GM18499 (cell line): ENCODE measurements at regions not wholly inside any gene's neighbourhood (a gene's known extent, or its start where the extent isn't known, plus 50 kb on each side); places are given as distances from the start of the nearest gene placed in this dataset.

Experiments used
- ATAC-seq: cut with Tn5 transposase; IDR thresholded peaks from one replicate; pipeline ENCODE4 v1.9.1; 2021; ENCODE audit warnings: moderate number of reproducible peaks; ENCODE audit not compliant: insufficient read depth, unreplicated experiment

DNA sequence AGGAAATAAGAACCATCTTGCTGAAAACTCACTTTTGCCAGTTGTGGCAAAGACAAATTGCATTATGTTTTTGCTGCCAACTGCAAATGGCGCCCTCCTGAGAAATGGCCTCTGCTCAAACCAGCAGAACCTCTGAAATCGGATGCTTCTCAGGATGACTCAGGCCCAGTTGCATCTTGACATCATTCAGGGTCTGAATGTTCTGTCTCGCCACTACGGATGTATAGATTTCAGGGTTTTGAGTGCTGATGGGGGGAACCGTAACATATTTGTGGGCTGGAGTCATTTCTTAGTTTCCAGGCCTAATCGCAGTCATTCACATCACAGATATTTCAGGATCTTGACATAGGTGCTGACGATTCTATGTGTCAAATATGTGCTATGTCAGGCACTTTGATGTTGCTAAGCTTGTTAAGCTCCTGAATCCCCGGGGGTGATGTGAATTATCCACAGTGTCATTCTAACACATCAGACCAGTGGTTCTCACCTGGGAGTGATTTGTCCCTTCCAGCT lies 207.1 kb downstream of the NFATC2 start:
- ATAC-seq, result no peak

DNA sequence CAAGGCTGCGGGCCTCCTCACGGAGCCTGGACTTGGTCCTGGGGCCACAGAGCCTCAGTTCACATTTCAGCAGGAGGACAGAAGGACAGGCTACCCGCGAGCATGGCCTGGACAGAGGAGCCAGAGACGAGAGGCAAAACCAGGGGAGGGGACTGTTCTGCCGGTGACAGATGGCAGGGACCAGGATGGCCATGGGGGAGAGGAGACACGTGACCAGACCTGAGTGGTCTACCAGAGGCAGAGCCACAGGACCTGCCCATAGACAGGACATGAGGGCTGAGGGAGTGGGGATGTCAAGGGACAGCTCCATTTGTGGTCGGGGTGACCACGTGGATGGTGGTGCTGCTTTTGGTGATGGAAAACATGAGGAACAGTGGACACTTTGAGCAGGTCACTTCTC lies 207.9 kb downstream of the NFATC2 start:
- ATAC-seq, result no peak

DNA sequence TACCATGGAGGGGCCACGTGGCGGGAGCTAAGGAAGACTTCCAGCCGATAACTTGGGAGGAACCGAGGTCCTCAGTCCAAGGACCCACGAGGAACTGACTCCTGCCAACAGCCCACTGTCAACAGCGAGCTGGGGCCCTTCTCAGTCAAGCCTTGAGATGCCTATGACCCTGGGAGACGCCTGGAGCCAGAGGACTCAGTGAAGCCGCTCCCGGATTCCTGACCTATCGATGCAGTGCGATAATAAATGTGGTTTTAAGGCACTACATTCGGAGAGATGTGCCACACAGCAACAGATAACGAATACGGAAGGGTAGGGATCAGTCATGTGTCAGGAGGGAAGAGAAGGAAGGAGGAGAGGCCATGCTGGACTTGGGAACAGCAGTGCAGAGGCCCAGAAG lies 208.5 kb downstream of the NFATC2 start:
- ATAC-seq, result no peak

DNA sequence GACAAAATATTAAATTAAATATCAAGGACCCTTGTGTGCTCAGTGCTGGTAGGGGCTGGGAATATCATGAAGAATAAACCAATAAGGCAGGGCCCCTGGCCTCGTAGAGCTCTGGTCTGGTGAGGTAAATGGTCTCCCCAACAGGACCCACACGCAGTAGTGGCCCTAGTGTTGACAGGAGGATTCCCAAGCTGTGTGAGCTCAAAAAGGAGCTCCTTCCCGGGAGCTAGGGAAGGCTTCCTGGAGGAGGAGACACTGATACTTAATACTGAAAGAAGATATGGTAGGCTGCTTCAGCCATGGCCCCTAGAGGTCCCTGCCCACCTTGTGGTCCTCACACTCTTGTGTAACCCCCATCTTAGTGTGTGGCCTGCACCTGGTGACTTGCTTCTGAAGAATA lies 209.1 kb downstream of the NFATC2 start:
- no peak for ATAC-seq

DNA sequence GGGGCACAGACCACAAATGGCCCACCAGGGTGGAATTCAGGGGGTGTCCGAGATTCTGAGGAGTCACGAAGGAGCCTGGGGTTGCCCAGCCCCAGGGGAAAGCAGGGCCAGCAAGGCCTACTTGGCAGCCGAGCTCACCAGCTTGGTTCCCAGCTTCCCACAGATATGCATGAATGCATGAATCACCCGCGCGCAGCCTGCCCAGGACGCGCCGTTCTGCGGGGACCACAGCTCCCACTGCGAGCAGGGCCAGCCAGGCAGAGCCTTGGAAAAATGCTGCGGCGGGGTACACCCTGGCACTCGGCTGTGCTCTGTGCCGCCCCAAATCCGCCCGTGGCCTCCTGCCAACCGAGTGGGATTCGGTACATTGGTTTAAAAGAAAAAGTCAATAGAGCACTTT lies 211.0 kb downstream of the NFATC2 start:
- no peak for ATAC-seq

DNA sequence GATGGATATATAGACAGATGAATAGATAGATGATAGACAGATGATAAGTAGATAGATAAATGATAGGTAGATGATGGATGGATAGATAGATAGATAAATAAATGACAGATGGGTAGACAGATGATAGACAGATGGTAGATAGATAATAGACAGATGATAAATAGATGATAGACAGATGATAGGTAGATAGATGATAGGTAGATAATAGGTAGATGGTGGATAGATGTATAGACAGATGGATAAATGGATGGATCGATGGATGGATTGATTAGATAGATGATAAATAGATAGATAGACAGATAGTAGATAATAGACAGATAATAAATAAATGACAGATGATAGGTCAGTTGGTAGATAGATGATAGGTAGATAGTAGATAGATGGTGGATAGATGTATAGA lies 212.7 kb downstream of the NFATC2 start:
- no peak for ATAC-seq

DNA sequence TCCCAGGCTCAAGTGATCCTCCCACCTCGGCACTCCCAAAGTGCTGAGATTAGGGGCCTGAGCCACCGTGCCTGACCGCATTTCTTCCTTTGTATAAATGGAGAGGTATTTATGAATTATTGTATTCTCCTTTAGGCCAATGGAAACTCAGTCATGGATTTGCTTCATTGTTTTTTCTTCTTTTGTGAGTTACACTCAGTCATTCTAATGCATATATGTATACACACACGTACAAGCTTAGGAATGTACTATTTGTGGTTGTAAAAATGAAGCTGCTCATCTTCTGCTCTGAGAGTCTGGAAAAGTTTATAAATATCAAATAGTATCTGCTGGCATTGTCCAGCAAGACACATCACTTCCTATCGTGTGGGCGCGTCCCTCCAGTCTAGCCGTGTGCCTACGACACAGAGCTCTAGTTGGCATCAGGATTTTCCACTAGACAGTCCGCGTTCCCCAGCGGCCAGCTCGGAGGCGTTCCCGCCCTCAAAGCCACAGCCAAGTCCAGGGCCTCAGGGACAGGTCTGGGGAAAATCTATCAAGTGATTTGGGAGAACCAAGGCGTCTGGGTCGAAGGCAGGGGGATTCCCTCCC lies 215.2 kb downstream of the NFATC2 start:
- ATAC-seq, result no peak

DNA sequence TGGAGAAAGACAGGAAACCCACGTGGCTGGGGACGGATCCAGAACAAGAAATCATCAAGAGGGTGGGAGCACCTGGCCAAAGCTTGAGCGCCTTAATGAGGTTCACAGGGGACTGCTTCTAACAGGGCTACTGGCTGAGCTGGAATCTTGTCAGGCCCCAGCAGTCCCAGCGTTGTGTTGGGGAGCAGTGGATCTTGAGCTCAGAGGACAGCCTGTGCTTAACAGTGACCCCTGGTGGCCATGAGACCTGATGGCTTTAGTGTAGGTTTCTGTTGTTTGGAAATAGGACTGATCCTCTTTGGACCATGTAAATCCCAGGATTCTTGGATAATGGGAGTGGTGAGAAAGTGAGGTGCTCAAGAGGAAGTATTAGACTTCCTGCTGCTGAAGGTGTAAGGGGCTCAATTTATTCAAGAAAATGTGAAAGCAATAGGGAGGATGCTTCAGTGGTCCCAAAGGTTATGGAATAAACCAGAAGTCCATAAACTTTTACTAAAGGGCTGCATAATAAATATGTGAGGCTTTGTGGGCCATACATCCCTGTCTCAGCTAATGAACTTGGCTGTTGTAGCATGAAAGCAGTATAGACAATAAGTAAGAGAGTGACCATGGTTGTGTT lies 216.2 kb downstream of the NFATC2 start:
- no peak for ATAC-seq

DNA sequence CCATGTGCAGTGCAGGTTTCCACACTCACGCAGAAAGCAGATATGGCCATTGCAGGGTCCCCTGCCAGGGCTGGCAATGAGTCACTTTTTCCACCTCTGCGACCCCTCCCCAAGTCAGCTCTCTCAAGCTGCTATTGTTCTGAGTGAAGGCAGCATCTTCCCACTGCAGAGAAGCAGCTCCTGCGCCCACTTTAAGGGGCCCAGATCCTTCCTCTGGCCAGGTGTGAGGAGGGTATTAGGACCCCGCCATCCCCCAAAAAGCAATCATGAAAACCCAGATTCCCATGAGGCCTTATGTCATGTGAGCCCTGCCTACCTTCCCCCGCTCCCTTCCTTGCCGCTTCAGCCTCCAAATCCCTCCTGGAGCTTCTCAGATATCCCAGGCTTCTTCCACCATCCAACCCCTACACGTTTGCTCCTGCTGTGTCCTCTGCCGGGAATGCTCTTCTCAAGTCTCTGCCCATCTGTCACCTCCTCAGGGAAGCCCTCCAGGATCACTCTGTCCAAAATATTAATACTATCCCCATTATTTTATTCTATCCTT lies 220.3 kb downstream of the NFATC2 start:
- no peak for ATAC-seq

DNA sequence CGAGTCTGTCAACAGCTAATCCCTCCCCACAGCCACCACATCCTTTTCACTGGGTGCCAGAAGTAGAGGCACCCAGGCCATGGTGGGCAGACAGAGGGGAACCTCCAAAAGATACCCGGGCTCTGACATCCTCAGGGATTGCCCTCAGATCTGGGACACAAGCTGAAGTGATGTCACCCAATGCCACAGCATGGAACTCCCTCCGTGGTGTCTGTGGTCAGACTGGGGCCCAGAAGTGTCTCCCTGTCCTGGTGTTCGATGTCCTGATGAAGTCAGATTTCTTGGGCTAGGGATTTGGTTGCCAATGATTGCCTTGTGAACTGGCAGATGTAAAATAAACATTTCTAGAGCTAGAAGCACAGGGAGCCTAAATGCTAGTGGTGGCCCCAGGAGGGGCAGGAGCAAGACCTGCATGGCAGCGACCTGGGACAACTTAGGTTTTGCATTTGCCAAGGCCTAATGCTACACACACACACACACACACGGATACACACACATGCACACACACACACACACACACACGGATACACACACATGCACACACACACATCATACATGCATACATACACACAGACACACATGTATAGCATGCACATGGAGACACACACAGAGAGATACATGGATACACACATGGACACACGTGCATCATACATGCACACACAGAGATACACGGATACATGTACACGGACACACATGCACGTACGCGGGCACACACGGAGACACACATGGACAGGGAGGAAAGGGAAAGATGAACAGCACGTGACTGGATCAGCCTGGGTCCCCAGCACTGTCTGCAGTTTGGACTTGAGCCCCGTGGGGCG lies 221.0 kb downstream of the NFATC2 start:
- ATAC-seq, result no peak

DNA sequence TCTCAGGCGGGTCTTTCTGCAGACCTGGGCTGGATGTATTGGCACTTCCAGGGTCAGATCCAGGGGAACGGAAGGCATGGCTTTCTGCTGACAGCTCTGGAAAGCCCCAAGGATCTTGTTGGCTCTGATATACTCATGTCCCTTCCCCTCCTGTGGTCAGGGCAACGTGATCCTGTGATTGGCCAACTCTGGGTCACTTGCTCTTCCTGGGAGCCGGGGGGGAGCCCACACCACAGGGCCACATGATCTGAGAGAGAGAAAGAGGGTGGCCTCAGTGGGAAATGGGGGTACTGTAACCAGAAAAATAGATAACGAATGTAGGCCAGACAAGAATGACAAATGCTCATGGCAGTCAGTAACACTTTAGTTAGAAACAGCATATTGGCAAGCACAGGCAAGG lies 223.0 kb downstream of the NFATC2 start:
- no peak for ATAC-seq

DNA sequence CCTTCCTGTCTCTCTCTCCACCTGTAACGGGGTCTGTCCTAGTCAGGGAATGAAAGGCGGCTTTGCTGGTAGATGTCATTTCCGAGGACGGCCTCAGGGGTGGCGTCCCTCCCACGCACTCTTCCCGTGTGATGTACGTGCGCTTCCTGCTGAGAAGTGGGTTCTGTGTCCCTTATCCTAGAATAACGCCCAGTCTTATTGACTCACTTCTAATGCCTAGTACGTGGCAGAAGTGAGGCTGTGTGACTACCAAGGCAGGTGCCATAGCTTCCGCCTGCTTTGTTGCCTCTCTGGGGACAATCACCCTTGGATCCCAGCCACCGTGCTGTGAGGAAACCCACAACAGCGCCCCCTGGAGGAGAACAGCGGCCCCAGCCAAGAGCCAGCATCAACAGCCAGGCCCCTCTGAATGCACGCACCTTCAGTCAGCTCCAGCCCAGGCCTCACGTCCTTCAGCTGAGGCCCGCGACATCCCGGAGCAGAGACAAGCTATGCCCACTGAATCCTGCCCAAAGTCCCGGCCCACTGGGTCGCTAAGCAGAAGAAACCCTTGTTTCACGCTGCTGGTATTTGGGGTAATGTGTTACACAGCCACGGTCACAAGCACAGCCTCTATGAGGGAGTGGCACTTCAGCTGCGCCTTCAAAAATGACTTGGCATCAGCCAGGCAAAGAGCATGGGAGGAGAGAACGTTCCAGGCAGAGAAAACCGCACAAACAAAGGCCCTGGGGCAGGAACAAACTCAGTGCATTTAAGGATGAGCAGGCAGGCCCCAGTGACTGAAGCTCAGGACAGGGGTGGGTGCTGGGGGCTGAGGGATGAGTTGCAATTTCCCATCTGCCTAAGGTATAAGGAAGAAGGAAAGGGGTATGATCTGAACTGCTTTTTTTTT lies 224.2 kb downstream of the NFATC2 start:
- ATAC-seq, result no peak

DNA sequence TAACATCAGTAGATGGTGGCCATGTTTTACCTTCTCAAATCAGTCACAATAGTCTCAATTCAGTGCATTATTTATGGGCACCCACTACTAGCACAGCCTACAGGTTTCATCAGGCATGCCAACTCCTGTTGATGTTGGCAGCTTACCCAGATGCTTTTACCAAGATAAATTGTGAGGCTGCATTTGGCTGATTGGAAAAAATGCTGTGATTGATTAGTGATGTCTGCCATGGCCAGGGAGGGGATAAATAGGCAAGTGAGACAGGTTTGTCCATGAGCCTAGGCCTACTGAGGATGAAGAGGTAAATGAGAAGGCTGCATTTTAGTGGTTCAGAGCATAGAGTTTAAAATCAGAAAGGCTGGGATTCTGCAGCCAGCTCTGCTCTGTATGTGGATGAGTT lies 227.1 kb downstream of the NFATC2 start:
- no peak for ATAC-seq

DNA sequence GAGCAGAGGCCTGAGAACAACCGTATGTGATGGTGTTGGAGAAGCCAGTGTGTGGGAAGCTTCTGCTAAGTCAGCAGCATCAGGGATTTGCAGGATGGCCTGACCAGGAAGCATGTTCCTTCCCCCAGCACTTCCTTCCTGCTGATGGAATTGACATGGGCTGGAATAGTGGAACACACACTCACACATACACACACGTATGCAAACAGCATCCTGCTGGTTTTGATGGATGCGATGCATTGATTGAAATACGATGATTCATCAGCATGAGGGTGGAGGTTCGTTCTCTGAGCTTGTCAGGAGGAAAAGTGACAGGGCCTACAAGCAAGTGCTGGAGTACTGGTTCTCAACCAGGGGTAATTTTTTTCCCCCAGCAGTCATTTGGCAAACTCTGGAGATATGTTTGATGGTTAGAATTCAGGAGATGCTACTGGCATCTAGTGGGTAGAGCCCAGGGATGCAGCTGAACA lies 229.1 kb downstream of the NFATC2 start:
- no peak for ATAC-seq

DNA sequence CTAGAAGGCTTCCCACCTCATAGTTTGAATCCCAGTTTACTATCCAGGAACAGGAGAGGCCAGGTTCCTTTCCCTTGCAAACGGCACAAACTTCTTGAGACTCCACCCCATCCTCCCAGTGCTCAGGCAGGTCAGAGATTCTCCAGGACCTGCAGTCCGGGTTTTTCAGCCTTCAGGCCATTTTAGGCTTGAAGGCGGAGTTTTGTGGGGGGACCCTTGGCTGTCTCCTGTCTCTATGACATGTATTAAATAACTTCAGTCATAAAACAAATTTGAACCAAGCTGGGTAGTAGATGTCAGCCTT lies 230.1 kb downstream of the NFATC2 start:
- ATAC-seq, result no peak

DNA sequence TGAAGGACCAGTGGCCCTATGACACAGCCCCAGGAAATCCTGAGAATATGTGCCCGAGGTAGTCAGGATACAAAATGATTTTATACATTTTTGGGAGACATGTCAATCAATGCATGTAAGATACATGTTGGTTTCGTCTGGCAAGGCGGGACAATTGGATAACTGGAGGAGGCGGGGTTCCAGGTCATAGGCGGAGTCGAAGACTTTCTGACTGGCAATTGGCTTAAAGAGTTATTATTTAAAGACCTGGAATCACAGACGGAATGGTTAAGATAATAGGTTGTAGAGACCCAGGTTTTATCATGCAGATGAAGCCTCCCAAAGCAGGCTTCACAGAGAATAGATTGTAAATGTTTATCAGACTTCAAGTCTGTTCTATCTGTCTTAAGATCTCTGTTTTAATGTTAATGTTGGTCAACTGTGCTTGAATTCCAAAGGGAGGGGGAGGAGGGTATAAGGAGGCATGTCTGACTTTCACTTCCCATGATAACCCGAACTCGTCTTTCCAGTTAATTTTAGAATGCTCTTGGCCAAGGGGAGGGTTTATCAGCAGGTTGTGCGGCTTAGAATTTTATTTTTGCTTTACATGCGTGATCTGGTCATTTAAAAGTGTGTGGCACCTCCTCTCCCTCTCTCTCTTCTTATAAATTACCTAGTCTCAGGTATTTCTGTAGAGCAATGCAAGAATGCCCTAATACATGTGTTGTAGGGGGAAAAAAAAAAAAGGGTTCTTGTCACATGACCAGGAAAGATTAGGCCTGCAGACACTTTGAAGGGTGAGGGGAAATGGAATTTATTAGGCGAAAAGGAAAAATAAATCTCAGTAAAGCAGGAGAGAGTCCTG lies 230.7 kb downstream of the NFATC2 start:
- no peak for ATAC-seq

DNA sequence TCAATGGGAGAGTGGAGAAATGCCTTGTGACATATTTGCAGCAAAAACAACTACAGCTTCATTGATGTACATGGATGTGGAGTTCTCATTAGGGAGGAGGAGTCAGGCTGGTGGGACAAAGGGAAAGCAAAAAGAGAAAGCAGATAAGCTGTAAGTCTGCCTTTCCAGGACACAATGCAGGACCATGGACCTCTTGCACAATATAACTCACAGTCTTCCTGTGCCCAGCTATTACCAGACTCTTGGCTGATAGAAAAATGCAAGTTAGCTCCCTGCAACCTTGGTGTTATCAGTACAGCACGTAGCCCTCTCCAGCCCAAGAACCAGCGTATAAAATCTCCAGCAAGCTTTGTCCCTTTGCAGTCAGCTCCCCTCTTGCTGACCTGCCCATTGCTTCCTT lies 232.3 kb downstream of the NFATC2 start:
- ATAC-seq, result no peak

DNA sequence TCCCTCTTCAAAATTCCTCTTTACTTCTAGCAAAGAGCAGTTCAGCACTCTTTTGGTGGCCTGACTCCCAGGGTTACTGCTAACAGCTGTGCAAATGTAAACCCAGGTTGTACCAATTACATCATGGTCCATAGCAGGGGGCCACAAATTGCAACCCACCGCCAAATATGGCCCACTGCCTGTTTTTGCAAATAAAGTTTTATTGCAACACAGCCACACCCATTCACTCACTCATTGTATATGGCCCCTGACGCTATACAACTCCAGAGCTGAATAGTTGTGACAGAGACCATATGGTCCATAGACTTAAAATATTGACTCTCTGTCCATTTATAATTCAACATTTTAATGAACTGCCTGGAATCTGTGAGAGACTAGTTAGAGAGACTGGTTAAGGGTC lies 233.4 kb downstream of the NFATC2 start:
- no peak for ATAC-seq

DNA sequence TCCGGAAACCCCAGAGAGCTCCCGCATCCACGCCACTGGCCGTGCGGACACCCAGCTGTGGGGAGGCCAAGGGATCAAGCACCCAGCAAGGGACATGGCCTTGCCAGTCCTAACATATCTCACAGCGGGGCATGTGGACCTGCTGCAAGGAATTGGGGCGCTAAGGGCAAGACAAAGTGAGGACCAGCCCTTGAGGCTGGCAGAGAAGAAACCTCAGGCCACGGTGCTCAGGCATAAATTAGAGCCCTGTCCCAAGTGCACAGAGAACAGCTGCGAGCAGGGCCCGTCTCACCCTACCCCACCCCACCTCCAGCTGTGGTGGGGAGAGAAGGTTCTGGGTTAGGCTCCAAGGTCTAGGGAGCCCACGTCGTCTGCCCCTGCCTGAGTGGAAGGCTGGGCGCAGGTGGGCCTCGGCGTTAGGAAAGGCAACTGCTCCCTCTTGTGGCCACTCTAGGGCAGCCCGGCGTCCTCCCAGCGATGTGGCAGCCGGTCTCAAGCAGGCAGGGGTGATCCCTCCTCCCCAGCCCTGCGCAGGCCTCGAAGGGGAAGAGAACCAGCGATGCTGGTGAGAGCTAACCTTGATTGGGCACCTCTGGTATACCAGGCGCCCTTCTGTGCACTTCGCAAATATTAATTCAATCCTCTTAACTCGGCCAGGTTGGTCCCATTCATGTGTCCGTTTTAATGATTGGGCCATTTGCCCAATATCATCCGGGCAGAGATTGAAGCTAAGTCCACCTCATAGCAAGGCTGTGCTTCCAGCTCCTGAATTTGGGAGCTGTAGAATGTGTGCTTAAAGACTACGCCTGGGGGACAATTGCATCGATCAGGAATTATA lies 235.8 kb downstream of the NFATC2 start:
- ATAC-seq, result no peak
